Right lobe of liver (tissue), 6 donors: ENCODE measurements at regions not wholly inside any gene's neighbourhood (a gene's known extent, or its start where the extent isn't known, plus 50 kb on each side); places are given as distances from the start of the nearest gene placed in this dataset.

Experiments
- ATAC-seq, 4 donors: fragments of 200-7000 bp; cut with Tn5 transposase; one replicate each; pipeline ENCODE4 v1.9.1; 2020; ENCODE audit warnings: mild to moderate bottlenecking in 4 of 4, moderate library complexity in 4 of 4
- DNase-seq, 3 donors: peaks; one replicate each; pipeline ENCODE4 v3.0.0-alpha.2; 2020
- H3K27ac ChIP-seq, 3 donors: fragments of 200-600 bp; one replicate each; pipeline ENCODE4 v1.8.0; 2022
- H3K27me3 ChIP-seq, 2 donors: fragments of 200-600 bp; one replicate each; pipeline ENCODE4 v1.8.0; 2022
- H3K36me3 ChIP-seq, 4 donors: fragments of 200-600 bp; sonication (generic) in 1 of 4; one replicate each; pipeline versions ENCODE4 v1.5.1 to v1.8.0; 2017 to 2022; ENCODE audit warnings: control low read depth in 1 of 4
- H3K4me1 ChIP-seq, 4 donors: fragments of 200-600 bp; sonication (generic) in 1 of 4; one replicate each; pipeline versions ENCODE4 v1.5.1 to v1.8.0; 2017 to 2022; ENCODE audit warnings: control low read depth in 1 of 4
- H3K4me3 ChIP-seq, 3 donors: fragments of 200-600 bp; one replicate each; pipeline ENCODE4 v1.8.0; 2022
- H3K9me3 ChIP-seq, 4 donors: fragments of 200-600 bp; sonication (generic) in 1 of 4; one replicate each; pipeline versions ENCODE4 v1.5.1 to v1.8.0; 2017 to 2022; ENCODE audit warnings: control low read depth in 1 of 4
- POLR2A ChIP-seq: fragments of 450-650 bp; IDR thresholded peaks from one replicate; pipeline ENCODE4 v1.6.1; 2017; ENCODE audit warnings: antibody characterized with exemption, mild to moderate bottlenecking
- WGBS: methylation state at CpG from one replicate; pipeline ENCODE4 v1.1.6; 2018; ENCODE audit warnings: low coverage, low lambda C conversion rate; ENCODE audit not compliant: insufficient coverage; ENCODE audit errors: missing lambda C conversion rate; 5-methylcytosine and 5-hydroxymethylcytosine counted together
- intact Hi-C, 2 donors: fragments of 100-400 bp; cut with DNase I; formaldehyde crosslinking; loops; one replicate each; pipeline versions ENCODE4 v1.11.2 to v1.14.1; 2022
- TF ChIP-seq, protein P1 (sequence below), 4 donors: fragments of 200-600 bp in 3 of 4; fragments of 450-650 bp in 1 of 4; IDR thresholded peaks; one replicate each; pipeline versions ENCODE4 v1.5.1 to v1.8.0; 2016 to 2022; ENCODE audit warnings: antibody characterized with exemption in 4 of 4, mild to moderate bottlenecking in 2 of 4
- donor health status: DM: no; HTN: yes; CAD: no.
- donor health status: DM: no; HTN: no; CAD: no.
- donor health status: DM: no; HTN: no; CAD: no.
- donor health status: DM: no; HTN: yes; CAD: no.
- donor health status: DM: no; HTN: yes; CAD: no.

DNA sequence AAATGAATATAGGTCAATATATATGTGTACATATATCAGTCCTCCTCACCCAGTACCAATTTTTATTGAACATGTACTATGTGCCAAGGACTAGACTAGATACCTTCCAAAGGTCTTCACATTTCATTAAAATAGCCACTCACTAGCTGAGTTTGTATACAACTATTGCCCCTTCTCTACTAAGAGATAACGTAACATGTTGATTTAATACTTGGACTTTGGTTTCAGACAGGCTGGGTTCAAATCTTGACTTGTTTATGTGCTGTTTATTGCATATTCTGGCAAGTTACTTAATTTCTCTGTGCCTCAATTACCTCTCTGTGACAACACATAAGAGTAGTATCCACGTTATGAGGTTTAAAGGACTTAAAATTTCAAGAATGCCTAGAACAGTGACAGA is 184.5 kb downstream of the MTX2 start:
- no peaks in the 10 kb centered on the region for H3K27me3 ChIP-seq
- H3K9me3 ChIP-seq: peaks cover 0 to 3% (median 0%) of the 10 kb centered on the region in 4 donors
- no peaks in the 10 kb centered on the region for H3K36me3 ChIP-seq
- no peak for DNase-seq
- intact Hi-C loops: loop anchor here in 1 of 2 donors (10.0 kb wide), 1 partner anchor 309 kb away; no protein-coding TSS in a partner anchor
- no peak for TF ChIP-seq POLR2A
- TF ChIP-seq, protein P1, sequence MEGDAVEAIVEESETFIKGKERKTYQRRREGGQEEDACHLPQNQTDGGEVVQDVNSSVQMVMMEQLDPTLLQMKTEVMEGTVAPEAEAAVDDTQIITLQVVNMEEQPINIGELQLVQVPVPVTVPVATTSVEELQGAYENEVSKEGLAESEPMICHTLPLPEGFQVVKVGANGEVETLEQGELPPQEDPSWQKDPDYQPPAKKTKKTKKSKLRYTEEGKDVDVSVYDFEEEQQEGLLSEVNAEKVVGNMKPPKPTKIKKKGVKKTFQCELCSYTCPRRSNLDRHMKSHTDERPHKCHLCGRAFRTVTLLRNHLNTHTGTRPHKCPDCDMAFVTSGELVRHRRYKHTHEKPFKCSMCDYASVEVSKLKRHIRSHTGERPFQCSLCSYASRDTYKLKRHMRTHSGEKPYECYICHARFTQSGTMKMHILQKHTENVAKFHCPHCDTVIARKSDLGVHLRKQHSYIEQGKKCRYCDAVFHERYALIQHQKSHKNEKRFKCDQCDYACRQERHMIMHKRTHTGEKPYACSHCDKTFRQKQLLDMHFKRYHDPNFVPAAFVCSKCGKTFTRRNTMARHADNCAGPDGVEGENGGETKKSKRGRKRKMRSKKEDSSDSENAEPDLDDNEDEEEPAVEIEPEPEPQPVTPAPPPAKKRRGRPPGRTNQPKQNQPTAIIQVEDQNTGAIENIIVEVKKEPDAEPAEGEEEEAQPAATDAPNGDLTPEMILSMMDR (IDR thresholded peaks at IDR 0.05): no peak
- no peak overlapping the region for H3K4me3 ChIP-seq
- peaks cover 0 to 8% (median 3%) of the 10 kb centered on the region in 4 donors for H3K4me1 ChIP-seq
- 49% methylated on average over 2 of the region's 2 CpGs for WGBS
- ATAC-seq: peak in 3 of 4 donors; percentile 50 to 52 (median 52)
- H3K27ac ChIP-seq: no peak overlapping the region

GRCh38 chr2:176454893-176455815 is 185.9 kb downstream of the MTX2 start:
- H3K27ac ChIP-seq: no peak overlapping the region
- peaks cover 0 to 3% (median 0%) of the 10 kb centered on the region in 4 donors for H3K9me3 ChIP-seq
- peak; percentile 91 to 96 (median 93) for ATAC-seq
- WGBS: 15% methylated on average over 9 of the region's 11 CpGs
- peak; percentile 69 to 78 (median 75) for DNase-seq
- no peaks in the 10 kb centered on the region for H3K27me3 ChIP-seq
- TF ChIP-seq, protein P1 (IDR thresholded peaks at IDR 0.05): peak; percentile 84 to 96 (median 96)
- no peak for TF ChIP-seq POLR2A
- peaks cover 0 to 8% (median 3%) of the 10 kb centered on the region in 4 donors for H3K4me1 ChIP-seq
- H3K36me3 ChIP-seq: no peaks in the 10 kb centered on the region
- intact Hi-C loops: loop anchor here (5.0 to 10.0 kb wide), 2 partner anchors 310 to 313 kb away; no protein-coding TSS in a partner anchor
- H3K4me3 ChIP-seq: no peak overlapping the region

GRCh38 chr2:176455816-176456291 is 186.6 kb downstream of the MTX2 start:
- Histone ChIP-seq H3K27ac (no peak overlapping the region), H3K9me3 (peaks cover 0 to 3% (median 0%) of the 10 kb centered on the region in 4 donors), H3K27me3 (no peaks in the 10 kb centered on the region), H3K4me1 (peaks cover 0 to 8% (median 3%) of the 10 kb centered on the region in 4 donors), H3K4me3 (no peak overlapping the region), H3K36me3 (no peaks in the 10 kb centered on the region)
- DNase-seq (no peak), ATAC-seq (peak in 1 of 4 donors; percentile 30)
- WGBS: 44% methylated on average over 3 of the region's 3 CpGs
- no peak for TF ChIP-seq POLR2A
- TF ChIP-seq, protein P1 (IDR thresholded peaks at IDR 0.05): no peak
- intact Hi-C loops: loop anchor here (5.0 to 10.0 kb wide), 2 partner anchors 311 to 314 kb away; no protein-coding TSS in a partner anchor

GRCh38 chr2:176457481-176457880 is 188.2 kb downstream of the MTX2 start:
- TF ChIP-seq POLR2A: no peak
- TF ChIP-seq, protein P1 (IDR thresholded peaks at IDR 0.05): no peak
- H3K9me3 ChIP-seq: peaks cover 0 to 3% (median 0%) of the 10 kb centered on the region in 4 donors
- ATAC-seq (peak in 2 of 4 donors; percentile 35 to 38), DNase-seq (no peak)
- 38% methylated on average over 1 of the region's 1 CpG for WGBS
- H3K4me3 ChIP-seq: no peak overlapping the region
- intact Hi-C loops: loop anchor here (5.0 to 10.0 kb wide), 2 partner anchors 313 to 315 kb away; no protein-coding TSS in a partner anchor
- H3K27ac ChIP-seq: no peak overlapping the region
- H3K27me3 ChIP-seq: no peaks in the 10 kb centered on the region
- H3K4me1 ChIP-seq: peaks cover 0 to 20% (median 8%) of the 10 kb centered on the region in 4 donors
- H3K36me3 ChIP-seq: no peaks in the 10 kb centered on the region
